OCI-LY1 (cell line): ENCODE measurements at regions not wholly inside any gene's neighbourhood (a gene's known extent, or its start where the extent isn't known, plus 50 kb on each side); places are given as distances from the start of the nearest gene placed in this dataset.

ENCODE experiments used
- CTCF ChIP-seq: fragments of 200-600 bp; sonication (generic), shearing (Covaris generic); IDR thresholded peaks from 2 replicates; pipeline ENCODE4 v1.5.1; 2017; ENCODE audit warnings: mild to moderate bottlenecking, antibody characterized with exemption, low read length, moderate library complexity, mixed read lengths
- EZH2 ChIP-seq: fragments of 200-600 bp; sonication (generic), shearing (Covaris generic); IDR thresholded peaks from 2 replicates; pipeline ENCODE4 v1.8.0; 2017; ENCODE audit warnings: borderline replicate concordance, mixed run types, mild to moderate bottlenecking, antibody characterized with exemption, low read length, moderate library complexity, mixed read lengths

DNA sequence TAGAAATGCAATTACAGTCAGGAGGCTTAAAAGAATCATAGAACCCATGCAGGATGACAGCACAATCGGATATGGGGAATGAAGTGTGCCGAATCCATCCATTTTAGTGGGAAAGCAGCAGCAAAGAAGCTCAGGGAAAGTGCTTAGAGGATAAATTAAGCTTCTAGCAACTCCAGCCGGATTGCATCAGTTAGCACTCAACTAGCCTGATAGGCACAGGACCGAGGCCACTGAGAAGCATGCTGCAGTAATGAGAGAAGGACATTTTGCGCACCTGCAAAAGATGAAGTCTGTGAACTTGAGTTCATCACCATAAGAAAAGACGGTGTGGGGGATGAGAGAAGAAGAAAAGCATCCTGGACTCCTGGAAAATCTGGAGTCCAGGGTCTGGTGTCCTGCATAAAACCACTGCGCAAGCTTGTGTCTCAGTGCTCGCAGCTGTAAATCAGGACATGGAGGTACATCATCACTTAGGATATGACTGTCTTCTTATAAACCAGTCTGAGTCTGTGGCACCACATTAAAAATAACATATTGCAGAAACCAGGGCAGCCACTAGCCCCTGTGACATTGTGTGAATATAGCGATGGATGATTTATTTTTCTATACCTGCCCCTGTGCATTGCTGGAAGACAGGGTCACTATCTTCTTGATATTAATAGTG lies 665.5 kb upstream of the SOX11 start:
- TF ChIP-seq CTCF (no peak), EZH2 (no peak)
